ENCODE measurements at regions not wholly inside any gene's neighbourhood (a gene's known extent, or its start where the extent isn't known, plus 50 kb on each side); places are given as distances from the start of the nearest gene placed in this dataset.

GRCh38 chr16:76204249-76204648 is 73.0 kb upstream of the CNTNAP4 start:
- in situ Hi-C loops (cut with HindIII; ENCODE audit: low pct_unique_long_range_greater_than_20kb, low sequenced_read_pairs), result no loop called here
- DNase-seq (ENCODE audit: low read depth, low spot score), result no peak
- POLR2A ChIA-PET, result no interaction called here
- Histone ChIP-seq H3K4me3 (ENCODE audit: low read depth in 2 of 2, low read length in 2 of 2) (no peak overlapping the region), H3K9me3 (ENCODE audit: control insufficient read depth, insufficient read depth, low read depth, low read length) (no peaks in the 10 kb centered on the region), H3K36me3 (ENCODE audit: control insufficient read depth, insufficient read depth, low read length) (no peaks in the 10 kb centered on the region), H3K27ac (ENCODE audit: low read length) (no peak overlapping the region), H3K4me1 (ENCODE audit: control insufficient read depth, insufficient read depth, low read length) (no peaks in the 10 kb centered on the region), H3K27me3 (ENCODE audit: control insufficient read depth, insufficient read depth, low read length) (no peaks in the 10 kb centered on the region)
- intact Hi-C loops (cut with micrococcal nuclease; ENCODE audit: unreplicated experiment), result no loop called here
- BruUV-seq (replicated peaks), result no TSS peak
- no peak for TF ChIP-seq POLR2AphosphoS5 (IDR thresholded peaks at IDR 0.05; ENCODE audit: low read depth, low read length)
- TF ChIP-seq SIN3A (IDR thresholded peaks at IDR 0.05; ENCODE audit: borderline replicate concordance, insufficient read depth, low read depth, low read length), result no peak
- no peak for TF ChIP-seq REST (IDR thresholded peaks at IDR 0.05; ENCODE audit: insufficient read depth in 1 of 2, low read depth in 2 of 2, low read length in 1 of 2)
- TF ChIP-seq TCF7L2 (IDR thresholded peaks at IDR 0.05; ENCODE audit: low read depth, low read length), result no peak
- no peak for TF ChIP-seq CTCF (IDR thresholded peaks at IDR 0.05)
- ATAC-seq, result no peak
- CTCF ChIA-PET, result no interaction called here

- Histone ChIP-seq H3K4me3 (ENCODE audit: low read depth in 2 of 2, low read length in 2 of 2) (no peak overlapping the region), H3K27me3 (ENCODE audit: control insufficient read depth, insufficient read depth, low read length) (no peaks in the 10 kb centered on the region), H3K27ac (ENCODE audit: low read length) (no peak overlapping the region), H3K9me3 (ENCODE audit: control insufficient read depth, insufficient read depth, low read depth, low read length) (no peaks in the 10 kb centered on the region), H3K36me3 (ENCODE audit: control insufficient read depth, insufficient read depth, low read length) (no peaks in the 10 kb centered on the region), H3K4me1 (ENCODE audit: control insufficient read depth, insufficient read depth, low read length) (no peaks in the 10 kb centered on the region)
- BruUV-seq (replicated peaks), result no TSS peak
- POLR2A ChIA-PET, result no interaction called here
- intact Hi-C loops (cut with micrococcal nuclease; ENCODE audit: unreplicated experiment), result no loop called here
- in situ Hi-C loops (cut with HindIII; ENCODE audit: low pct_unique_long_range_greater_than_20kb, low sequenced_read_pairs), result no loop called here
- ATAC-seq (no peak), DNase-seq (ENCODE audit: low read depth, low spot score) (no peak)
- CTCF ChIA-PET, result no interaction called here
- TF ChIP-seq SIN3A (IDR thresholded peaks at IDR 0.05; ENCODE audit: borderline replicate concordance, insufficient read depth, low read depth, low read length) (no peak), TCF7L2 (IDR thresholded peaks at IDR 0.05; ENCODE audit: low read depth, low read length) (no peak), REST (IDR thresholded peaks at IDR 0.05; ENCODE audit: insufficient read depth in 1 of 2, low read depth in 2 of 2, low read length in 1 of 2) (no peak), CTCF (IDR thresholded peaks at IDR 0.05) (no peak), POLR2AphosphoS5 (IDR thresholded peaks at IDR 0.05; ENCODE audit: low read depth, low read length) (no peak)
These were observed 69.9 kb upstream of the CNTNAP4 start for GRCh38 chr16:76207270-76207669.
